Neural cell (in vitro differentiated cells): ENCODE measurements at regions not wholly inside any gene's neighbourhood (a gene's known extent, or its start where the extent isn't known, plus 50 kb on each side); places are given as distances from the start of the nearest gene placed in this dataset.
A peak's percentile ranks its signal among the peaks of the same experiment; 100 is the strongest.

Source experiments
- H2AFZ ChIP-seq: fragments of 200-600, 300-800 bp; sonication (generic), shearing (Covaris generic); 2 replicates; pipeline ENCODE4 v1.6.0; 2014; ENCODE audit warnings: low read depth, mild to moderate bottlenecking, antibody characterized with exemption, low read length, moderate library complexity
- H3F3A ChIP-seq: fragments of 200-600 bp; shearing (Covaris generic); 2 replicates; pipeline ENCODE4 v1.6.1; 2016; ENCODE audit warnings: mild to moderate bottlenecking, moderate library complexity, mixed read lengths, antibody characterized with exemption, low read length; ENCODE audit not compliant: insufficient read depth, poor library complexity, severe bottlenecking
- H3K27ac ChIP-seq: fragments of 200-600, 300-800 bp; sonication (generic), shearing (Covaris generic); 2 replicates; pipeline ENCODE4 v1.5.1; 2014; ENCODE audit warnings: mild to moderate bottlenecking, low read length, moderate library complexity
- H3K27me3 ChIP-seq: fragments of 300-800, 200-600 bp; sonication (generic), shearing (Covaris generic); 2 replicates; pipeline ENCODE4 v1.6.0; 2014; ENCODE audit warnings: mild to moderate bottlenecking, low read depth, low read length, moderate library complexity; ENCODE audit not compliant: insufficient read depth
- H3K36me3 ChIP-seq: fragments of 300-800, 200-600 bp; sonication (generic), shearing (Covaris generic); 2 replicates; pipeline ENCODE4 v1.5.1; 2014; ENCODE audit warnings: mild to moderate bottlenecking, antibody characterized with exemption, low read length, moderate library complexity; ENCODE audit not compliant: insufficient read depth
- H3K4me2 ChIP-seq: fragments of 300-800, 200-600 bp; sonication (generic), shearing (Covaris generic); 2 replicates; pipeline ENCODE4 v1.6.0; 2014; ENCODE audit warnings: mild to moderate bottlenecking, low read length
- H3K4me3 ChIP-seq: fragments of 300-800, 200-600 bp; sonication (generic), shearing (Covaris generic); 2 replicates; pipeline ENCODE4 v1.5.1; 2014; ENCODE audit warnings: mild to moderate bottlenecking, low read length, moderate library complexity
- H3K79me2 ChIP-seq: fragments of 200-600 bp; shearing (Covaris generic); replicated peaks from 2 replicates; pipeline ENCODE4 v1.6.0; 2014; ENCODE audit warnings: mild to moderate bottlenecking, low read length, moderate library complexity; ENCODE audit not compliant: insufficient read depth
- H3K9ac ChIP-seq: fragments of 300-800, 200-600 bp; sonication (generic), shearing (Covaris generic); 2 replicates; pipeline ENCODE4 v1.6.1; 2016; ENCODE audit warnings: mild to moderate bottlenecking, low read length, mixed read lengths
- H3K9me2 ChIP-seq: fragments of 200-600 bp; shearing (Covaris generic); 2 replicates; pipeline ENCODE4 v1.6.1; 2016; ENCODE audit warnings: mild to moderate bottlenecking, low read length, mixed read lengths; ENCODE audit not compliant: insufficient read depth
- H3K9me3 ChIP-seq: fragments of 200-600, 300-800 bp; sonication (generic), shearing (Covaris generic); 2 replicates; pipeline ENCODE4 v1.6.1; 2016; ENCODE audit warnings: mild to moderate bottlenecking, mixed run types, low read length, moderate library complexity, mixed read lengths
- H4K20me1 ChIP-seq: fragments of 200-600 bp; shearing (Covaris generic); 2 replicates; pipeline ENCODE4 v1.6.1; 2016; ENCODE audit warnings: mild to moderate bottlenecking, mixed run types; ENCODE audit not compliant: insufficient read depth
- EP300 ChIP-seq: fragments of 450-650 bp; conservative IDR thresholded peaks from 2 replicates; pipeline ENCODE4 v1.6.1; 2014; ENCODE audit warnings: antibody characterized with exemption, mild to moderate bottlenecking, moderate library complexity; ENCODE audit not compliant: poor library complexity, severe bottlenecking
- EZH2 ChIP-seq: fragments of 200-600, 300-800 bp; shearing (Covaris generic), sonication (generic); IDR thresholded peaks from 2 replicates; pipeline ENCODE4 v1.6.1; 2014; ENCODE audit warnings: antibody characterized with exemption, low read length, borderline replicate concordance, mild to moderate bottlenecking; ENCODE audit not compliant: insufficient read depth, poor library complexity, severe bottlenecking
- MXI1 ChIP-seq: fragments of 450-650 bp; conservative IDR thresholded peaks from 2 replicates; pipeline ENCODE4 v1.6.1; 2014; ENCODE audit warnings: antibody characterized with exemption, mild to moderate bottlenecking; ENCODE audit not compliant: poor library complexity, severe bottlenecking
- POLR2AphosphoS5 ChIP-seq: IDR thresholded peaks from 2 replicates; pipeline ENCODE4 v1.6.1; 2012
- RAD21 ChIP-seq: fragments of 450-650 bp; conservative IDR thresholded peaks from 2 replicates; pipeline ENCODE4 v1.6.1; 2014; ENCODE audit warnings: antibody characterized with exemption, mild to moderate bottlenecking, moderate library complexity
- SMC3 ChIP-seq: fragments of 450-650 bp; conservative IDR thresholded peaks from 2 replicates; pipeline ENCODE4 v1.6.1; 2014; ENCODE audit warnings: antibody characterized with exemption, mild to moderate bottlenecking, moderate library complexity; ENCODE audit not compliant: poor library complexity
- TAF1 ChIP-seq: IDR thresholded peaks from 2 replicates; pipeline ENCODE4 v1.6.1; 2012; ENCODE audit warnings: low read depth
- TF ChIP-seq, protein P1 (sequence below): IDR thresholded peaks from 2 replicates; pipeline ENCODE4 v1.6.1; 2012; ENCODE audit warnings: borderline replicate concordance
- TF ChIP-seq, protein P2 (sequence below): fragments of 450-650 bp; IDR thresholded peaks from 2 replicates; pipeline ENCODE4 v1.5.1; 2014; ENCODE audit warnings: antibody characterized with exemption, mild to moderate bottlenecking, moderate library complexity; ENCODE audit not compliant: poor library complexity, severe bottlenecking

DNA sequence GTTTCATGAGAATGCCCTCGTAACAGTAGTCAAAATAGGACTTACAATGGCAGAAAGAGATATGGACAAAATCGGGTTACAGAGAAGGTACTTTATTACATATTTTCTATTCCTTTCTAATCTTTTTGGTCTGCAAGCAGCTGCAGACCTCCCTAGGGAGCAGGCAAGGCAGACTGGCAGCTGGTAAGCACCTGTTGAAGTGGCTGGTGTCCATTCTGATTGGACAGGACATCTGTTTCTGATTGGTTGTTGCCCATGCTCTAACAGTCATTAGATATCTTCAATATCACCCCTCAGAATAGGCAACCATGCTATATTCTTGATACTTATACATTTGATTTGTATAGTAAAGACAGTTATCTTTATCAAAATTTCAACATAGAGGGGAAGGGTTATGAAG is 606.3 kb downstream of the KCNJ2 start:
- H3K27ac ChIP-seq = no peak overlapping the region
- TF ChIP-seq, protein P1, sequence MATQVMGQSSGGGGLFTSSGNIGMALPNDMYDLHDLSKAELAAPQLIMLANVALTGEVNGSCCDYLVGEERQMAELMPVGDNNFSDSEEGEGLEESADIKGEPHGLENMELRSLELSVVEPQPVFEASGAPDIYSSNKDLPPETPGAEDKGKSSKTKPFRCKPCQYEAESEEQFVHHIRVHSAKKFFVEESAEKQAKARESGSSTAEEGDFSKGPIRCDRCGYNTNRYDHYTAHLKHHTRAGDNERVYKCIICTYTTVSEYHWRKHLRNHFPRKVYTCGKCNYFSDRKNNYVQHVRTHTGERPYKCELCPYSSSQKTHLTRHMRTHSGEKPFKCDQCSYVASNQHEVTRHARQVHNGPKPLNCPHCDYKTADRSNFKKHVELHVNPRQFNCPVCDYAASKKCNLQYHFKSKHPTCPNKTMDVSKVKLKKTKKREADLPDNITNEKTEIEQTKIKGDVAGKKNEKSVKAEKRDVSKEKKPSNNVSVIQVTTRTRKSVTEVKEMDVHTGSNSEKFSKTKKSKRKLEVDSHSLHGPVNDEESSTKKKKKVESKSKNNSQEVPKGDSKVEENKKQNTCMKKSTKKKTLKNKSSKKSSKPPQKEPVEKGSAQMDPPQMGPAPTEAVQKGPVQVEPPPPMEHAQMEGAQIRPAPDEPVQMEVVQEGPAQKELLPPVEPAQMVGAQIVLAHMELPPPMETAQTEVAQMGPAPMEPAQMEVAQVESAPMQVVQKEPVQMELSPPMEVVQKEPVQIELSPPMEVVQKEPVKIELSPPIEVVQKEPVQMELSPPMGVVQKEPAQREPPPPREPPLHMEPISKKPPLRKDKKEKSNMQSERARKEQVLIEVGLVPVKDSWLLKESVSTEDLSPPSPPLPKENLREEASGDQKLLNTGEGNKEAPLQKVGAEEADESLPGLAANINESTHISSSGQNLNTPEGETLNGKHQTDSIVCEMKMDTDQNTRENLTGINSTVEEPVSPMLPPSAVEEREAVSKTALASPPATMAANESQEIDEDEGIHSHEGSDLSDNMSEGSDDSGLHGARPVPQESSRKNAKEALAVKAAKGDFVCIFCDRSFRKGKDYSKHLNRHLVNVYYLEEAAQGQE = no peak
- TF ChIP-seq RAD21 (no peak), TAF1 (no peak), SMC3 (no peak), POLR2AphosphoS5 (no peak), EZH2 (no peak), EP300 (no peak), MXI1 (no peak)
- TF ChIP-seq, protein P2, sequence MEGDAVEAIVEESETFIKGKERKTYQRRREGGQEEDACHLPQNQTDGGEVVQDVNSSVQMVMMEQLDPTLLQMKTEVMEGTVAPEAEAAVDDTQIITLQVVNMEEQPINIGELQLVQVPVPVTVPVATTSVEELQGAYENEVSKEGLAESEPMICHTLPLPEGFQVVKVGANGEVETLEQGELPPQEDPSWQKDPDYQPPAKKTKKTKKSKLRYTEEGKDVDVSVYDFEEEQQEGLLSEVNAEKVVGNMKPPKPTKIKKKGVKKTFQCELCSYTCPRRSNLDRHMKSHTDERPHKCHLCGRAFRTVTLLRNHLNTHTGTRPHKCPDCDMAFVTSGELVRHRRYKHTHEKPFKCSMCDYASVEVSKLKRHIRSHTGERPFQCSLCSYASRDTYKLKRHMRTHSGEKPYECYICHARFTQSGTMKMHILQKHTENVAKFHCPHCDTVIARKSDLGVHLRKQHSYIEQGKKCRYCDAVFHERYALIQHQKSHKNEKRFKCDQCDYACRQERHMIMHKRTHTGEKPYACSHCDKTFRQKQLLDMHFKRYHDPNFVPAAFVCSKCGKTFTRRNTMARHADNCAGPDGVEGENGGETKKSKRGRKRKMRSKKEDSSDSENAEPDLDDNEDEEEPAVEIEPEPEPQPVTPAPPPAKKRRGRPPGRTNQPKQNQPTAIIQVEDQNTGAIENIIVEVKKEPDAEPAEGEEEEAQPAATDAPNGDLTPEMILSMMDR = no peak
- H3K4me2 ChIP-seq = no peak overlapping the region
- no peaks in the 10 kb centered on the region for H3K9me2 ChIP-seq
- no peaks in the 10 kb centered on the region for H4K20me1 ChIP-seq
- no peaks in the 10 kb centered on the region for H3K27me3 ChIP-seq
- H3K9ac ChIP-seq = no peak overlapping the region
- H2AFZ ChIP-seq = no peak overlapping the region
- H3K36me3 ChIP-seq = no peaks in the 10 kb centered on the region
- no peak overlapping the region for H3K4me3 ChIP-seq
- no peaks in the 10 kb centered on the region for H3F3A ChIP-seq
- no peaks in the 10 kb centered on the region for H3K79me2 ChIP-seq
- H3K9me3 ChIP-seq = no peaks in the 10 kb centered on the region

DNA sequence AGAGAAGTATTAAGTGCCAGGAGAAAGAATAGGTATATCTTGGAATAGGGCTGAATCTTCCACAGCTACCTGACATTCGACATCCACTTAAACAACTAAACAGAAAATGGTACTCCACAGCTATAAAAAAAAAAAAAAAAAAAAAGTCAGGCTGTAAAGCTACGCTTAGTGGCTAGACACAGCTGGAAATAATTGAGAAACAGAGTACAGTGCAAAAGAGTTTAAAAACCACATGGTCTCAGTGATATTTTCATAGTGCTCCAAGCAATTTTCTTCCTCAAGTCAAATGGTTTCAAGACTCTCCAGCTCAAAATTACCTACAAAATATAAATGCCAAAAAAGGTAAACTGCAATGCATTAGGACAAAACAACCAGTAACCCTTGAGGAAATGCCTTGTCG is 607.1 kb downstream of the KCNJ2 start:
- Histone ChIP-seq H3F3A (no peaks in the 10 kb centered on the region), H4K20me1 (no peaks in the 10 kb centered on the region), H3K9ac (no peak overlapping the region), H3K9me3 (no peaks in the 10 kb centered on the region), H3K4me3 (no peak overlapping the region), H3K36me3 (no peaks in the 10 kb centered on the region), H3K27me3 (no peaks in the 10 kb centered on the region), H2AFZ (no peak overlapping the region), H3K79me2 (no peaks in the 10 kb centered on the region), H3K4me2 (no peak overlapping the region), H3K9me2 (no peaks in the 10 kb centered on the region), H3K27ac (no peak overlapping the region)
- TF ChIP-seq SMC3 = no peak
- peak; percentile 20 for TF ChIP-seq POLR2AphosphoS5

DNA sequence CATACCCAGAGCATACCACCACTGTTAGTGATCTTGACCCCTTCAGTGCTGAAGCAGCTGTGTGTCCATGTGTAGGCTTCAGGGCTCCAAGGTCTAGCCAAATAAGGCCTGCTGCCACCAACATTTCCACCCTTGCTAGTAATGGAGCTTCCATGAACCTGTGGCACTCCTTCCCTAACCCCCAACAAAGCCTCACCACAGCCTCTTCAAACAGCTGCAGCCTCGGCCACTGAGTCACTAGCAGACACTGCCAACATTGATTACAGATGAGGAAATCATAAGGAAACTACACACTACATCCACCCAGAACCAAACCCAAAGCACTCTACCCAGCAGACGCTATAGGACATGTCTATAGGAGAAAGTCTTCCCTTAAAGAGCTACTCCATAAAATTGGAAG is 610.7 kb downstream of the KCNJ2 start:
- Histone ChIP-seq H3K4me2 (no peak overlapping the region), H3K9ac (no peak overlapping the region), H3K27me3 (no peaks in the 10 kb centered on the region), H3K9me3 (no peaks in the 10 kb centered on the region), H3F3A (no peaks in the 10 kb centered on the region), H2AFZ (no peak overlapping the region), H4K20me1 (no peaks in the 10 kb centered on the region), H3K36me3 (no peaks in the 10 kb centered on the region), H3K27ac (no peak overlapping the region), H3K79me2 (no peaks in the 10 kb centered on the region), H3K4me3 (no peak overlapping the region), H3K9me2 (no peaks in the 10 kb centered on the region)
- TF ChIP-seq MXI1 = no peak
- TF ChIP-seq RAD21 = no peak
- TF ChIP-seq POLR2AphosphoS5 = no peak
- no peak for TF ChIP-seq TAF1
- no peak for TF ChIP-seq EP300
- TF ChIP-seq EZH2 = no peak
- TF ChIP-seq SMC3 = no peak
- TF ChIP-seq, protein P1 = no peak
